ENCODE measurements at regions not wholly inside any gene's neighbourhood (a gene's known extent, or its start where the extent isn't known, plus 50 kb on each side); places are given as distances from the start of the nearest gene placed in this dataset.
"Not testable (repeated sequence)": the region's sequence is repeated elsewhere in the genome, so short reads cannot be mapped to it uniquely, and the experiment has no call there.

GRCh38 chr12:67539946-67540345 is 108.6 kb upstream of the DYRK2 start:
- TF ChIP-seq, protein P1, sequence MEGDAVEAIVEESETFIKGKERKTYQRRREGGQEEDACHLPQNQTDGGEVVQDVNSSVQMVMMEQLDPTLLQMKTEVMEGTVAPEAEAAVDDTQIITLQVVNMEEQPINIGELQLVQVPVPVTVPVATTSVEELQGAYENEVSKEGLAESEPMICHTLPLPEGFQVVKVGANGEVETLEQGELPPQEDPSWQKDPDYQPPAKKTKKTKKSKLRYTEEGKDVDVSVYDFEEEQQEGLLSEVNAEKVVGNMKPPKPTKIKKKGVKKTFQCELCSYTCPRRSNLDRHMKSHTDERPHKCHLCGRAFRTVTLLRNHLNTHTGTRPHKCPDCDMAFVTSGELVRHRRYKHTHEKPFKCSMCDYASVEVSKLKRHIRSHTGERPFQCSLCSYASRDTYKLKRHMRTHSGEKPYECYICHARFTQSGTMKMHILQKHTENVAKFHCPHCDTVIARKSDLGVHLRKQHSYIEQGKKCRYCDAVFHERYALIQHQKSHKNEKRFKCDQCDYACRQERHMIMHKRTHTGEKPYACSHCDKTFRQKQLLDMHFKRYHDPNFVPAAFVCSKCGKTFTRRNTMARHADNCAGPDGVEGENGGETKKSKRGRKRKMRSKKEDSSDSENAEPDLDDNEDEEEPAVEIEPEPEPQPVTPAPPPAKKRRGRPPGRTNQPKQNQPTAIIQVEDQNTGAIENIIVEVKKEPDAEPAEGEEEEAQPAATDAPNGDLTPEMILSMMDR (conservative IDR thresholded peaks at IDR 0.05; ENCODE audit: control insufficient read depth, insufficient read depth, low read depth, low read length): no peak
- H3K4me3 ChIP-seq (ENCODE audit: control insufficient read depth, low read depth, low read length): no peak overlapping the region
- DNase-seq (ENCODE audit: low read depth): peak; percentile 60

GRCh38 chr12:67540920-67541624 is 107.5 kb upstream of the DYRK2 start:
- DNase-seq (ENCODE audit: low read depth): peak; percentile 14
- TF ChIP-seq, protein P1 (conservative IDR thresholded peaks at IDR 0.05; ENCODE audit: control insufficient read depth, insufficient read depth, low read depth, low read length): no peak
- H3K4me3 ChIP-seq (ENCODE audit: control insufficient read depth, low read depth, low read length): no peak overlapping the region

GRCh38 chr12:67541625-67541991 is 106.9 kb upstream of the DYRK2 start:
- TF ChIP-seq, protein P1 (conservative IDR thresholded peaks at IDR 0.05; ENCODE audit: control insufficient read depth, insufficient read depth, low read depth, low read length): no peak
- no peak for DNase-seq (ENCODE audit: low read depth)

GRCh38 chr12:67543021-67543770 is 105.3 kb upstream of the DYRK2 start:
- no peak overlapping the region for H3K4me3 ChIP-seq (ENCODE audit: control insufficient read depth, low read depth, low read length)
- DNase-seq (ENCODE audit: low read depth): no peak
- TF ChIP-seq, protein P1 (conservative IDR thresholded peaks at IDR 0.05; ENCODE audit: control insufficient read depth, insufficient read depth, low read depth, low read length): no peak

More at GRCh38 chr12:67541625-67541991, 106.9 kb upstream of the DYRK2 start:
- no peak overlapping the region for H3K4me3 ChIP-seq (ENCODE audit: control insufficient read depth, low read depth, low read length)

DNA sequence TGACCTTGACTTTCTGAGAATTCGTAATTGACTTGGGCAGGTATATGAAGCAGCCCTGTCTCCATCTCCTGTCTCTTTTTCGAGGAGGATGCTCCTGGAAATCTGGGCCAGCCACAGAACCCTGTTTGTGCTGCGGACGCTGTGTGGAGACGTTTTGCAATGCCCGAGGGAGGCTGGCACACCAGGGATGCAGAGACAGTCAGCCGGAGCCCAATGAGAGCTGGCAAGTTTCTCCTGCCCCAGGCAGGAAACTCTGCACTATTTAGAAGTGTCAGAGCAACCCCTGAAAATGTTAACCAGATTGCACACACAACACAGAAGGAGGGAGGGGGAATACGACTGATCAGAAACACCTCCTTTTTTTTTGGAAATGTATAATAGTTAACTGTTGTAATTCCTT is 103.2 kb upstream of the DYRK2 start:
- DNase-seq (ENCODE audit: low read depth): no peak
- TF ChIP-seq, protein P1 (conservative IDR thresholded peaks at IDR 0.05; ENCODE audit: control insufficient read depth, insufficient read depth, low read depth, low read length): no peak
- no peak overlapping the region for H3K4me3 ChIP-seq (ENCODE audit: control insufficient read depth, low read depth, low read length)

DNA sequence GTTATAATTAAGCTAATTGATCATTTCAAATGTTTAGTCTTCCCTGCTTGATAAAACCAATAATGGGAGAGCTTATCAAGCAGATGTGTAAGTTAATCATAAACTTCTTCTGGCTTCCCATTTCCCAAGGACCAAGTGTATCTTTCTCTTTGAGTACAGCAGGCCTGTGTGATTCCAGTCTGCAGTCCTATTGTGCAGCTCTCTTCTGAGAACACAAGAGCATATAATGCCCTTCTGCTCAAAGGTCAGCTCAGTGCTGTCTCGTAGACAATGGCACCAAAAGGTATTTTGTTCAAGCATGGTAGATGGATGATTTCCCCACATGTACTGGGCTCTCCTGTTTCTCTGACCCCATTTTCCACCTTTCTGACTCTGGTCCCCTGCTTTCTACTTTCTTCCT is 101.8 kb upstream of the DYRK2 start:
- no peak for DNase-seq (ENCODE audit: low read depth)
- no peak overlapping the region for H3K4me3 ChIP-seq (ENCODE audit: control insufficient read depth, low read depth, low read length)
- TF ChIP-seq, protein P1 (conservative IDR thresholded peaks at IDR 0.05; ENCODE audit: control insufficient read depth, insufficient read depth, low read depth, low read length): no peak

GRCh38 chr12:67555075-67555717 is 93.3 kb upstream of the DYRK2 start:
- not testable (repeated sequence) for H3K4me3 ChIP-seq (ENCODE audit: control insufficient read depth, low read depth, low read length); DNase-seq (ENCODE audit: low read depth)

Measured in fibroblast of mammary gland (primary cell).